ENCODE measurements at regions not wholly inside any gene's neighbourhood (a gene's known extent, or its start where the extent isn't known, plus 50 kb on each side); places are given as distances from the start of the nearest gene placed in this dataset.
A peak's percentile ranks its signal among the peaks of the same experiment; 100 is the strongest.

DNA sequence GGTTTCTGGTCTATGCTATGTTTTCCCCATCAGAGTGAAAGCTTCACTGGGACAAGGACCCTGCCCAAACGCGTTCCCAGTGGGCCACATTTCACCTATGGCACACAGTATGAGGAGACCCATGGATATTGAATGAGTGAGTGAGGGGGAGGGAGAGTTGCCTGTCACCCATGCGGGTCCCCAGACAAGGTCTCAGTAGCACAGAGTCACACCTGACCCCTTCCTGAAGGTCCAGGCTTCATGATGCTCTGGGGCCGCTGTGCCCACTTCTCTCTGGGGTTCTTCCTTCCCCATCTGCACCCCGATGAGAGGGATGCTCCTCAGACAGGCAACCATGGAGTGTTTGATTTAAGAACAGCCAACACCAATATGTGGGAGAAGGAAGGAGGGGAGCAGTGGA lies 72.3 kb upstream of the CSF3R start:
- DNase-seq (ENCODE audit: low read depth, low spot score) = no peak
- TF ChIP-seq, protein P1, sequence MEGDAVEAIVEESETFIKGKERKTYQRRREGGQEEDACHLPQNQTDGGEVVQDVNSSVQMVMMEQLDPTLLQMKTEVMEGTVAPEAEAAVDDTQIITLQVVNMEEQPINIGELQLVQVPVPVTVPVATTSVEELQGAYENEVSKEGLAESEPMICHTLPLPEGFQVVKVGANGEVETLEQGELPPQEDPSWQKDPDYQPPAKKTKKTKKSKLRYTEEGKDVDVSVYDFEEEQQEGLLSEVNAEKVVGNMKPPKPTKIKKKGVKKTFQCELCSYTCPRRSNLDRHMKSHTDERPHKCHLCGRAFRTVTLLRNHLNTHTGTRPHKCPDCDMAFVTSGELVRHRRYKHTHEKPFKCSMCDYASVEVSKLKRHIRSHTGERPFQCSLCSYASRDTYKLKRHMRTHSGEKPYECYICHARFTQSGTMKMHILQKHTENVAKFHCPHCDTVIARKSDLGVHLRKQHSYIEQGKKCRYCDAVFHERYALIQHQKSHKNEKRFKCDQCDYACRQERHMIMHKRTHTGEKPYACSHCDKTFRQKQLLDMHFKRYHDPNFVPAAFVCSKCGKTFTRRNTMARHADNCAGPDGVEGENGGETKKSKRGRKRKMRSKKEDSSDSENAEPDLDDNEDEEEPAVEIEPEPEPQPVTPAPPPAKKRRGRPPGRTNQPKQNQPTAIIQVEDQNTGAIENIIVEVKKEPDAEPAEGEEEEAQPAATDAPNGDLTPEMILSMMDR (IDR thresholded peaks at IDR 0.05; ENCODE audit: low read depth, low read length) = no peak
- in situ Hi-C loops (cut with HindIII; ENCODE audit: low sequenced_read_pairs) = no loop called here
- no peak overlapping the region for H3K4me3 ChIP-seq (ENCODE audit: low read depth, low read length)

DNA sequence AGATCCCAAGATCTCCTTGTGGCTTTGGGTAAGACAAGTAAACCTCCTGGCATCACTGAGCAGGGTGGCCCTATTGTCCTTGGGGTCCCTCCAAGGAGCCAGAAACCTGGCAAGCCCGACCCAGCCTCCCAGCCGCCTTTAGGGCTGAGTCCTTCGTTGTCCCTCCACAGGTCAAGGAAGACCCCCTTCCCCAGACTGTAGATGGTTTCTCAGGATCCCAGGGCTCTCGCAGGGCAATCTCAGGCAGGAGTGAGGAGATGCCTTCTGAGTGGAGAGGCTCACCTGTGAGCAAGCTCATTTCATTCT lies 71.6 kb upstream of the CSF3R start:
- in situ Hi-C loops (cut with HindIII; ENCODE audit: low sequenced_read_pairs) = no loop called here
- no peak for DNase-seq (ENCODE audit: low read depth, low spot score)
- TF ChIP-seq, protein P1 (IDR thresholded peaks at IDR 0.05; ENCODE audit: low read depth, low read length) = no peak
- H3K4me3 ChIP-seq (ENCODE audit: low read depth, low read length) = no peak overlapping the region

DNA sequence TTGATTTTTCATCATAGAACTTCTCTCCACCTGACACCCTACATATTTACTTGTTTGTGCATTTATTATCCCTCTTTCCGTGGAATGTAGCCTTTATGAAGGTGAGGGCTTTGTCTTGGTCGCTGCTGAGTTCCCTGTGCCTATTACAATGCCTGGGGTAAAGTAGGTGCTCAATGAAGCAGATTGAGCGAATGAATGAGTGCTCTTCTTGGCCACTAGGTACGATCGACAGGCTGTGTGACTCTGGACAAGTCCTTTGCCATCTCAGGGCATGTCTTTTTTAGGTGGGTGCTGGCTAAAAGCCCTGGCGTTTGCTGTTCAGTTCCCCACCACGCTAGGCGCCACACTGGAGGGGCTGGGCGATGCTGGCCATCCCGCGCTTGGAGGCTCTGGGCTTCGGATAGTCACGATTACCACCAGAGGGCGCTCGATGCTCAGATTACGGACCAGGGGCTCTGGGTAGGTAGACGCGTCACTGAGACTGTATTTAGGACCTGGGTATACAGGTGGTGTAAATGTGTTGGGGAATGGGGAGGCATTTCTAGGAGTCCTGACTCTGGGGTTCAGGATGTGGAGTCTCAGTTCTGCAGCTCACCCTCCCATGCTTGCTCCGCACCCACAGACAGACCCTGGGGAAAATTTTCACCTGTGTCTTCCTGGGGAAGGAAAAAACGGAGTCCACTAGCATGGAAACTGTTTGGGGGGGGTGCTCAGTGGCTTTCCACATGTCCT lies 71.0 kb upstream of the CSF3R start:
- H3K4me3 ChIP-seq (ENCODE audit: low read depth, low read length) = no peak overlapping the region
- in situ Hi-C loops (cut with HindIII; ENCODE audit: low sequenced_read_pairs) = no loop called here
- DNase-seq (ENCODE audit: low read depth, low spot score) = peak; percentile 9
- TF ChIP-seq, protein P1 (IDR thresholded peaks at IDR 0.05; ENCODE audit: low read depth, low read length) = peak; percentile 71

DNA sequence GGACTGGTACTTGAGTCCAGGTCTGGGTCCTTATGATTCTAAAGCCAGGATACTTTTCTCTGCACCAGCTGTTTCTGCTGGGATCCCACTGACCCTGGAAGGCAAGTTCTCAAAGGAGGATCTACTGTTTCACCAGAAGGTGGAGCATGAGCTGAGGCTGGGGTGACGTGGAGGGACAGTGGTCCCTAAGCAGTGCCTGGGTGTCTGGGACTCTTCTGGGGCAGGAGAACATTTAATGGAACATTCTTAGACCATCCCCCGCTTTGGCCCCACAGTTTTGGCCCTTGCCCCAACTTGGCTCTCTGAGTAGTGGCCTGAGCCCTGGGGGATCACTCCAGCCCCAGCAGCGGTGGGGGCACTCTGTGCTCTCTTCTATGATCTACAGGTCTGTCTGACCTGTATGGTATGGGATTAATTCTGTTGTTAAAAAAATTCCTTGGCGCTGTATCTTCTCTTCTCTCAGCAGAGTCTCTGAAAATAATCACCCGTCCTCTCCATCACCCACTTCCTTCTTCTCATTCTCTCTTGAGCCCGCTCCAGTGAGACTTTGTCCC lies 60.3 kb upstream of the CSF3R start:
- DNase-seq (ENCODE audit: low read depth, low spot score) = no peak
- H3K4me3 ChIP-seq (ENCODE audit: low read depth, low read length) = no peak overlapping the region
- TF ChIP-seq, protein P1 (IDR thresholded peaks at IDR 0.05; ENCODE audit: low read depth, low read length) = peak; percentile 22
- in situ Hi-C loops (cut with HindIII; ENCODE audit: low sequenced_read_pairs) = no loop called here

DNA sequence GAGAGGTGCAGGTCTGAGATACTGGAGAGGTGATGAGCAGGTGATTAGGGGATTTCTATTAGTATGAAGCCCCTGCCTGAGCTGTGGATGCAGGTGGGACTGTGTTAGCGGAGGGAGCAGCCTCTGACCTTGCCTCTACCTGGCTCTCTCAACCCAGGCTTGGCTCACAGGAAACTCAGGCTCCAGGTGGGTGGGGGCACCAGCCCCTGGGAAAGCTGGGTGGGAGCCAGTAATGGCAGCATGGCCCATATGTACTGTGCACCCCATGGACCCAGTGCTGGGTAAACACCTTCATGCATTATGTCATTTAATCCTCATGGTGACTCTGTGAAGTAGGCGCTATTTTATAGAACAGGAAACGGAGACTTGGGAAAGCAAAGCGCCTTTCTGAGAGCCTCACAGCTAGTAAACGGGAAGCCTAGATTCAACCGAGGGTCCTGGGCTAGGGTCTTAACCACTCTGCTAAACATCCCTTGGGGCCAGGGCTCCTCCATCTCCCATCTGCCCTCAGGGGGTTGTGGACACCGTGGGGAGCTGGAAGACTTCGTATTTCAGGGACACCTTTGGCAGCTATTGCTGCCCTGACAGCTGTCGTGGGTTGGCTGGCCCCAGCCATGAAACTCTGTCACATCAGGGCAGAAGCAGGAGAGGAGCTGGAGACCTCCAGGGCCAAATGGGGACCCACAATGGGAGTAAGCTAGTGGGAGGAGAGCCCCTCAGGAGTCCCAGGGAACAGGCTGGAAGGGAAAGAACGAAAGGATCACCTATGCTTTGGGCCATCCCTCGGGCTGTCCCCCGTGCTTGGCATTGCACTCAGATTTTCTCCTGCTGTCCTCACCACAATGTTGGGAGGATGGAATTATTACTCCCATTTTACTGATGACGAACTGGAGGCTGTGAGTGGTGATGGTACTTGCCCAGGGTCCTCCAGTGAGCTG lies 59.6 kb upstream of the CSF3R start:
- in situ Hi-C loops (cut with HindIII; ENCODE audit: low sequenced_read_pairs) = no loop called here
- no peak for DNase-seq (ENCODE audit: low read depth, low spot score)
- TF ChIP-seq, protein P1 (IDR thresholded peaks at IDR 0.05; ENCODE audit: low read depth, low read length) = no peak
- H3K4me3 ChIP-seq (ENCODE audit: low read depth, low read length) = no peak overlapping the region

DNA sequence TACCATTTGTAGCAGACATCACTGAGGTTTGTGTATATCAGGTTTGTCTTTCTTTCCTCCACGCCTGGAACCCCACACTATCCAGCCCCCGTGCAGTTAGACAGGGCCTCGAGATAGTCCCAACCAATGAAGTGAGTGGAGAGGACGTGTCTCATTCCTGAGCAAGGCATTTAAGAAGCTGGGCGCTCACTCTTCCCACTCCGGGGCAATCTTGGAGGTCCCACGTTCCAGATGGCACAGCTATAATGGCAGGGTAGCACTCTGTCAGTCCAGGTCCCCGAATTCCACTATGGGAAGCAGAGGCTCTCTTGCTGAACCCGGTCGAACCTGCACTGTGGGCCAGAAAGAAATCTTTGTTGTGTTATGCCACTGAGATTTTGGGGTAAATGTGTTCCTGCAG lies 57.3 kb upstream of the CSF3R start:
- TF ChIP-seq, protein P1 (IDR thresholded peaks at IDR 0.05; ENCODE audit: low read depth, low read length) = no peak
- H3K4me3 ChIP-seq (ENCODE audit: low read depth, low read length) = no peak overlapping the region
- in situ Hi-C loops (cut with HindIII; ENCODE audit: low sequenced_read_pairs) = no loop called here
- no peak for DNase-seq (ENCODE audit: low read depth, low spot score)
